Stimulated activated CD4-positive, alpha-beta T cell treated with anti-CD3 and anti-CD28 coated beads, Interleukin-12 subunit alpha, Interleukin-12 subunit beta, amount 100 ng/mL, for 4 hours (primary cell): ENCODE measurements at regions not wholly inside any gene's neighbourhood (a gene's known extent, or its start where the extent isn't known, plus 50 kb on each side); places are given as distances from the start of the nearest gene placed in this dataset.

ENCODE experiments used
- DNase-seq: peaks from one replicate; pipeline ENCODE4 v3.0.0-alpha.2; 2020

- DNase-seq: no peak
Observed at GRCh38 chr20:52473186-52473585, 281.6 kb upstream of the ZFP64 start.

GRCh38 chr20:52470561-52470960 lies 279.0 kb upstream of the ZFP64 start:
- DNase-seq: no peak

DNA sequence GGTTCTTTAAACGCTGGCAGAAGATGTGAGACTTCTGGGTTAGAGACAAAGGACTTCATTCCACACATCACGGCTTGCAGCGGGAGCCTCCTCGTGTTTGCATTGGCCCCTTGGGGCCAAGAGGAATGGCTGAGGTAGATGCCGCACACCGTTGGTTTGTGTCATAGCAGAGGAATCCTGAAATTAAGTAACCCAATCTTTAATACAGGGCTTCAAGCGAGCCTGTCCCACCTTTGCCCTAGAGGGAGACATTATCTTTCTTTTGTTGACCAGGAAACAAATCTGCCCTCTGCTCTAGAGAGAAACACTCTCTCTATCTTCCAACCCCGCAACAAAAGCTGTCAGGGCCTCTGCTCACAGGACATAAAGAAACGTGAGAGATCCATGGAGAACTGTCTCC lies 277.5 kb upstream of the ZFP64 start:
- no peak for DNase-seq

DNA sequence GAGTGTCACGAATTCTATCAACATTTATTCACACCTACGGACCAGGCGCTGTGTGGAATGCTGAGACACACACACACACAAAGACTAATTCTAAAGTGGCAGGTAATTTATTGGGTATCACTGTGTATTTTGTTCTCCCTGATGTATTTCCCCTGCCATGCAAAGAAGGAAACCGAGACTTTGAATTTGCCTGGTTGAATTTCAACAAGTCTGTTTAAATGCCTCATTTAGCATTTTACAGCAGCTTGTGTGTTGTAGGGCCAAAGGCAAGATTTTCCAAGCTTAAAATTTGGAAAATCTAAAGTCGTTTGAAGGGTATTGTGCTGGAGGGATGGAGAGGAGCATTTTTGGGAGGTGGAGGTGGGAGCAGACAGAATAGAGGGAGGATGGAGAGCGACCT lies 274.4 kb upstream of the ZFP64 start:
- no peak for DNase-seq

GRCh38 chr20:52461582-52461981 lies 270.0 kb upstream of the ZFP64 start:
- DNase-seq: no peak

DNA sequence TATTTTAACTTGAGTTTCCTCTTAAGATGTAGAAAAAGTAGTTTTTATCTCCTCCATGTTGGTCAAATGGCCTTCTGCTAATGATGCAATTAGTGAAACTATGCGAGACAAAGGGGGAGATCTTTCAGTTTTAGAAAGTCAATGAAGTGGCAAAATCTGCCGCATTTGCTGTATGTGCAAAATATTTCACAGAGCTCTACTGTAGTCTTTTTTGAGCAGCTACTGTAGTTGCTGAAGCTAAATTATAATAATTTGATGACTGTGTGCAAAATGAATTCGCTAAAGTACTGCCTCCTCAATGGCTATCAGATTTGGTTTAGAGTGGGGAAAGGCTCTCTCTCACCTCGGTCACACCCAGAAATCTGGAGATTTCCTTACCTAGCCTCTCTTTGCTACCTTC lies 267.6 kb upstream of the ZFP64 start:
- no peak for DNase-seq

- no peak for DNase-seq
Observed at GRCh38 chr20:52457826-52458225, 266.2 kb upstream of the ZFP64 start.

DNA sequence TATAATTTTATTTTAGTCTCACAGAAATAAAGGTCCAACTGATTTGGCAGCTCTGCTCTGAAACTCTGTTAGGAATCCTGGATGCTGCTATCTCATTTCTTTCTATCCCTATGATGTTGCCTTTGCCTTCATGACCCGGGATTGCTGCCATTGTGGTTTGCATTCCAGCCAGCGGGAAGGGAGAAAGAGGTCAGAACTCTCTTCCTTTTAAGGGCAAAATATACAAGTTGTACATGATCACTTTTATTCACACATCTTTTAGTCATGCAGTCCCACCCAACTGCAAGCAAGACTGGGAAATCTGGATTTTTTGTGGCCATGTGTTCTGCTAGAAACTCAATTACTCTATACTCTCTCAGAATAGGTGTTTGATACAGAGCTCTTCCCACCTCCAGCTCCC lies 263.1 kb upstream of the ZFP64 start:
- no peak for DNase-seq

DNA sequence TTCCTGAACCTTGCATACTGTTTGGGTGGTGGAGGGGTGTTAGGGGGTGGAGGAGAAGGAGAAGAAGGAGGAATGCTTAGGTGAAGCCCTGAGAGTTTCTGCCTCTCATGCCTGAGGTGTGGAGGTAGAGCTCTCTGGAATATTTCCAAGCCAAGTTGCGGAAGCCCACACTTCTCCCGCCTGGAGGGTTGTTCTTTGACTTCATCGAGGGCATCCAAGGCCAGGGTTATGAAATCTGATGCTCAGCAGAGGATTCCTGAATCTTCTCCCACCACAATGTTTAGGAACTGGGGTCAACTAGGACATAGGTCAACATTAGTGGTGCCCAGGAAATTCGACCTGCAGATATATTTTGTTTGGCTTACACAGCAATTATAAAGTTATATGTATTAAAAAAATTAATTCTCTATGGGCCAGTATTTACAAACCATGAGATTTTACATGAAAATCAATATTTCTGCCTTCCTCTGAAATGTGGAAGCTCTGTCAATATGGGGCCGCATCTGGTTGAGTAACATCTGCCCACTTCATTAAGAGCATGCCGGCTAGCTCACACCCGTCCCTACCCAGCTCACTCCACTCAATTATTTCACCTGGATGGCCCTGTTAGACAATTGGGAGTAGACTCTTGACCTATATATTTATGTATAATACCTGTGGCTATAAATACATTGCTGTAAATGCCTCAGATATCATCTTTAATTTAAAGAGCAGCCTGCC lies 257.1 kb upstream of the ZFP64 start:
- DNase-seq: no peak

- no peak for DNase-seq
Observed at GRCh38 chr20:52447225-52447551, 255.6 kb upstream of the ZFP64 start.

GRCh38 chr20:52446421-52447224 lies 255.0 kb upstream of the ZFP64 start:
- no peak for DNase-seq

- DNase-seq: no peak
Observed at GRCh38 chr20:52444455-52444854, 252.9 kb upstream of the ZFP64 start.

DNA sequence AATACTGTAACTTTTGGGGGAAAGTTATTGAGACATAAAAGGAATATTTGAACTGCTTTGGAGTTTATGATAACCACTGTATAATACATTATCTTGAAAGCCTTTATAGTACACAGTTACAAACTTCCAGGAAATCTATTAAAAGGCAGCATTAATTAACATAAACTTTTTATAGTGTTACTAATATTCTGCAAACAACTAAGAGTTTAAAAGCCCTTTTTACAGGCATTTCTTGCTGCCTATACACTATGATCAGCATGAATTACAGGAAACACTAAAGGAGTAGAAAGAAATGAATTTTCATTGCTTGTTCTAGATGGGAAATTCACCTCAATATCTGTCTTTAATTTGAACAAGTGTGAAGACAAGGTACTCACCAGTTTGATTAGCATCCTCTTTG lies 252.3 kb upstream of the ZFP64 start:
- DNase-seq: no peak

- no peak for DNase-seq
Observed at GRCh38 chr20:52441710-52442109, 250.1 kb upstream of the ZFP64 start.

DNA sequence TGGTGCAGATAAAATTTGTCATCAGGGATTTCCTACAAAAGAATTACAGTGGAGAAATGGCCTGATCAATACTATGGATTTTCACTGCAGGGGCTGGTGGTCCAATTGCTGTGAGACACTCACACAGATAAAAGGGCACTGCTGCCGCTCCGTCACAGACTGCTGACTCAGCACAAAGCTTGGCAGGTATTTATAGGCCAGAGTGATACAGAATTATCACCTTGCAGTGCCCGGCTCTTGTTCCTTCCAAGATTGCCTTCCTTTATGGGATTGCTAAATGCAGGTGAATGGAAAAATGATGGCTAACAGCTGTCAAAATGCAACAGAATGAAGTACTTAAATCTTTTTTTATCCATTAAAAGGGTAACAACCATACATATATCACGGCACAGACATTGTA lies 247.8 kb upstream of the ZFP64 start:
- no peak for DNase-seq

DNA sequence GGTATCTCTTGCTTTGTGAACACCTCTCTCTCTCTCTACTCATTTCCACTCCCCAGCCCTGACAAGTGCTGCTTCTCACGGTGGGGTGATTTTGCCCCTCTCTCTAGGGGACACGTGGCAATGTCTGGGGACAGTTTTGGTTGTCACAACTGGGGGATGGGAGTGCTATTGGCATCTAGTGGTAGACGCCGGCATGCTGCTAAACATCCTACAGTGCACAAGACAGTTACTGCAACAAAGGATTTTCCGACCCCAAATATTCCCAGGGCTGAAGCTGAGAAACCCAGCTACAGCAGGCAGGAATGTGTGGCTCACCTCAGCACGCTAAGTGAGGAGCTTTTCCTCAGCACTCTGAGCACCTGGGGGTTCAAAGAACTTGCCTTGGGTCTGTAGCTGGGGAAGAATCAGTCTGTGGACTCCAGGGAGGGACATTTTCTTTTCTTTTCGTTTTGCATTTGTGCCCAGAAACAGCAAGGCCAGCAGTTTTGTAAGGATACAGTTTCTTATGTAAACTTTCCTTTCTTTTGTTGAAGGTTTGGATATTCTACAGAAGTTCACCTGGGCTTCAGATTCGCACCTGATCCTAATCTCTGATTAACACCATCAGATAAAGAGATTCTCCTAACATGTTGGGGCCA lies 246.9 kb upstream of the ZFP64 start:
- no peak for DNase-seq

GRCh38 chr20:52434453-52434852 lies 242.9 kb upstream of the ZFP64 start:
- DNase-seq: no peak

DNA sequence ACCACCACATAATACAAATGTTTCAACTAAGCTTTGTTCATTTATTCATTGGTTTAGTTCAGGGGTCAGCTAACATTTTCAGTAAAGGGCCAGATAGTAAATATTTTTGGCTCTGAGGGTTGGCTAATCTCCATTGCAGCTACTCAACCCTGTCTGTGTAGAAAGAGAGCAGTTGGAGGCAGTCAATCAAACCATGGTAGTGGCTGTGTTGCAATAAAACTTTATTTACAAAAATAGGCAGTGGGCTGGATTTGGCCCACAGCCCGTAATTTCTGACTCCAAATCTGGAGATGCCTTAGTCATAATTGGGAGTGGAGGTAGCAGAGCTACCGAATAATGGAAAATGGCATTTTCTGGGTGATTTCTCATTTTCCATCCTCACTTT lies 242.5 kb upstream of the ZFP64 start:
- no peak for DNase-seq

- no peak for DNase-seq
Observed at GRCh38 chr20:52433326-52434040, 241.9 kb upstream of the ZFP64 start.

DNA sequence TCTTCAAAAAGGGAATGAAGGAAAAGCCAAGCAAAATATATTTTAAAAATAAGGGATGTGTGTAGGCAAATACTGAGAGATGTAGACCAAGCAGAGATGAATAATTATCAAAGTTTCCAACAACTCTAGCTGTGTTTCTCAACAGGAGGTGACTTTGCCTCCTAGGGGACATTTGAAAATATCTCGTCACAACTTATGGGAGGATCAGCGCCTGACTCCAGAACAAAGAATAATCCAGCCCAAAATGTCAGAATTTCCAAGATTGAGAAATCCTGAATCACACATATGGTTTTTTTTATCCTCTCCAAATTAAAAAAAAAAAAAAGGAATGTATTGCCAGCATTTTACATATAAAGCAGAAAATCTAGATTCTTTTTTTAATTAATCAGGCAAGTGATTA lies 241.2 kb upstream of the ZFP64 start:
- no peak for DNase-seq

- DNase-seq: no peak
Observed at GRCh38 chr20:52429029-52429428, 237.4 kb upstream of the ZFP64 start.

DNA sequence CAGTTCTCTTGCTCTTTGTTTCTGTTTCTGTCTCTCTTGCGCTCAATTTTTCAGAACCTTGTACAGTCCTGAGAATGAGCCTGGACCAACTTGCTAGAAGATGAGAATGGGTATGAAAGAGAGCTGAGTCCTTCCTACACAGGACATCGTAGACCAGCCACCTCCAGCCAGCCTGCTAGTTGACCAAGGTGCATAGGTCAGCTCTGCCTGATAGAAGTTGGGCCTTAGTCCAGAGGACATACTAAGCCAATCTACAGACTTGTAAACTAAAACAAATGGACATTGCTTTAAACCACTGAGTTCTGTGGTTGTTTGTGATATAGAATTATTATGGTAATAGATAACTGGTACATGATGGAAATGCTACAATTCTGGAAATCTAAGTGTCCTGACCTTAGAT lies 236.4 kb upstream of the ZFP64 start:
- no peak for DNase-seq

DNA sequence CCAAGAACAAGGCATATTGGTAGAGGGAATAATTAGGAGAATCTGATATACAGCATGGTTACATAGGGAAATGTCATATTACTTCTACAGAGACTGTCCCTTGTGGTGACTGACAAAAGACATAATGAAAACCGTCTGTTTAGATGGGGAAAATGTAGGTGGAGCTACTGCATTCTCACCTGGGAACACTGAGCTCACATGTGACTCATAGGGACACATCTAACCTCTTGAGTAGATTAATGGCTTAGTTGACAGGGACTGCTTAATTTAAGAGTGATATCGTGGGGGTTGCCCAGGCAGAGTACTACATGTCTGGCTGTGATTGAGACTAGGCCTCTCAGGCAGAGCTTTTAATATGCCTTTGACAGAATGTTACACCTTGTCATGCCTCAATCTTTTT lies 235.3 kb upstream of the ZFP64 start:
- DNase-seq: no peak

DNA sequence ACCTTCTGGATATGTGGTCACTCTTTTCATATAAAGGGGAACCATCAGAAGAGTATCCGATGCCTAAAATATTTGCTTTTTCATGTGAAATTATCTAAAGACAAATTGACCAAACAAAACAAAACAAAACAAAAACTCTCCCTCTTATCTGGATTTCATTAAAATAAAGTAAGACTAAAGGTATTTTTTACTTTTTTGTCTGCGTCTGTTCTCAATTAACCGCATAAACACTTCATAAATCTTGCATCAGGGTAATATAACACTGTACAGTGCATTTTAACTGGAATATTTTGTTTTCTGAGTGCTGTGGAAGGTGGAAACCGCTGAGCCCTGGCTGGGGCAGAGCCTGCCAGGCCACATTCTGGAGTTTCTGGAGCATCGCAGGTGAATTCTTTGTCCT lies 234.1 kb upstream of the ZFP64 start:
- no peak for DNase-seq
